HepG2 (cell line): ENCODE measurements at regions not wholly inside any gene's neighbourhood (a gene's known extent, or its start where the extent isn't known, plus 50 kb on each side); places are given as distances from the start of the nearest gene placed in this dataset.

Experiments used
- JUN ChIP-seq: sonication (generic); formaldehyde crosslinking; IDR thresholded peaks from 2 replicates; pipeline ENCODE4 v1.4.0; 2020; ENCODE audit warnings: mild to moderate bottlenecking, missing genetic modification reagents
- KDM1A ChIP-seq: IDR thresholded peaks from 2 replicates; pipeline ENCODE4 v1.6.1; 2016; ENCODE audit warnings: missing compliant biosample characterization
- MXI1 ChIP-seq: IDR thresholded peaks from 3 replicates; pipeline ENCODE4 v1.6.1; 2012; ENCODE audit warnings: low read depth, low read length, inconsistent platforms, borderline replicate concordance
- NFE2 ChIP-seq: sonication (generic); formaldehyde crosslinking; IDR thresholded peaks from 2 replicates; pipeline ENCODE4 v1.4.0; 2020; ENCODE audit warnings: missing genetic modification reagents
- SMC3 ChIP-seq: IDR thresholded peaks from 2 replicates; pipeline ENCODE4 v1.6.1; 2011; ENCODE audit warnings: low read length, improper control_type of control experiment
- YY1 ChIP-seq: IDR thresholded peaks from 2 replicates; pipeline ENCODE4 v1.6.1; 2011; ENCODE audit warnings: low read length, low read depth, moderate library complexity, mild to moderate bottlenecking; ENCODE audit not compliant: insufficient read depth, insufficient replicate concordance
- ZBTB7A ChIP-seq: sonication (generic); formaldehyde crosslinking; IDR thresholded peaks from 2 replicates; pipeline ENCODE4 v1.8.0; 2022; ENCODE audit warnings: mild to moderate bottlenecking, missing genetic modification reagents
- TF ChIP-seq, protein P1 (sequence below): sonication (generic); formaldehyde crosslinking; conservative IDR thresholded peaks from 2 replicates; pipeline ENCODE4 v1.8.0; 2022; ENCODE audit warnings: low read depth, missing genetic modification reagents

GRCh38 chr14:90460136-90460535 lies 63.3 kb downstream of the CALM1 start:
- TF ChIP-seq JUN (CRISPR knock-in tag) (no peak), ZBTB7A (CRISPR knock-in tag) (no peak), NFE2 (CRISPR knock-in tag) (no peak), MXI1 (no peak), YY1 (no peak), SMC3 (no peak), KDM1A (CRISPR knock-in tag) (no peak)
- TF ChIP-seq, protein P1, sequence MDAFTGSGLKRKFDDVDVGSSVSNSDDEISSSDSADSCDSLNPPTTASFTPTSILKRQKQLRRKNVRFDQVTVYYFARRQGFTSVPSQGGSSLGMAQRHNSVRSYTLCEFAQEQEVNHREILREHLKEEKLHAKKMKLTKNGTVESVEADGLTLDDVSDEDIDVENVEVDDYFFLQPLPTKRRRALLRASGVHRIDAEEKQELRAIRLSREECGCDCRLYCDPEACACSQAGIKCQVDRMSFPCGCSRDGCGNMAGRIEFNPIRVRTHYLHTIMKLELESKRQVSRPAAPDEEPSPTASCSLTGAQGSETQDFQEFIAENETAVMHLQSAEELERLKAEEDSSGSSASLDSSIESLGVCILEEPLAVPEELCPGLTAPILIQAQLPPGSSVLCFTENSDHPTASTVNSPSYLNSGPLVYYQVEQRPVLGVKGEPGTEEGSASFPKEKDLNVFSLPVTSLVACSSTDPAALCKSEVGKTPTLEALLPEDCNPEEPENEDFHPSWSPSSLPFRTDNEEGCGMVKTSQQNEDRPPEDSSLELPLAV = no peak
